Common myeloid progenitor, CD34-positive (primary cell): ENCODE measurements at regions not wholly inside any gene's neighbourhood (a gene's known extent, or its start where the extent isn't known, plus 50 kb on each side); places are given as distances from the start of the nearest gene placed in this dataset.

ENCODE experiments used
- CTCF ChIA-PET: fragments of 350-600 bp; sonication (Branson Sonifier 250); formaldehyde crosslinking; loops from one replicate; lab custom pipeline; 2021; ENCODE audit warnings: antibody characterized with exemption; lab: Charles Lee
- POLR2A ChIA-PET: fragments of 350-600 bp; sonication (Branson Sonifier 250); formaldehyde crosslinking; loops from one replicate; lab custom pipeline; 2021; ENCODE audit warnings: antibody characterized with exemption; lab: Charles Lee
- DNase-seq, 3 donors: peaks; one replicate each; pipeline versions ENCODE4 v3.0.0 to v3.0.0-alpha.2; 2013
- H3K27ac ChIP-seq, 2 experiments: 1 replicate in 1 of 2; 2 replicates in 1 of 2; pipeline ENCODE4 v1.7.0; 2013; ENCODE audit warnings: inconsistent platforms in 2 of 2, low read length in 2 of 2, mild to moderate bottlenecking in 2 of 2, low read depth in 1 of 2, moderate library complexity in 1 of 2; ENCODE audit not compliant: severe bottlenecking in 2 of 2, insufficient read depth in 1 of 2, poor library complexity in 1 of 2
- H3K27me3 ChIP-seq, 5 experiments: replicated peaks in 2 of 5; 1 replicate in 3 of 5; 2 replicates in 2 of 5; pipeline versions ENCODE4 v1.6.1 to v1.7.0; 2013; ENCODE audit warnings: low read length in 4 of 5, mild to moderate bottlenecking in 2 of 5, moderate library complexity in 2 of 5, inconsistent platforms in 1 of 5; ENCODE audit not compliant: insufficient read depth in 5 of 5, control insufficient read depth in 4 of 5
- H3K36me3 ChIP-seq, 4 experiments: 1 replicate in 2 of 4; 2 replicates in 2 of 4; pipeline versions ENCODE4 v1.6.1 to v1.7.0; 2013; ENCODE audit warnings: low read length in 3 of 4, control low read depth in 1 of 4, mild to moderate bottlenecking in 1 of 4; ENCODE audit not compliant: control insufficient read depth in 4 of 4, insufficient read depth in 4 of 4
- H3K4me1 ChIP-seq, 4 experiments: 1 replicate in 3 of 4; 2 replicates in 1 of 4; pipeline versions ENCODE4 v1.6.1 to v1.7.1; 2013; ENCODE audit warnings: low read length in 3 of 4, mild to moderate bottlenecking in 3 of 4, control low read depth in 1 of 4, inconsistent platforms in 1 of 4, moderate library complexity in 1 of 4; ENCODE audit not compliant: control insufficient read depth in 4 of 4, insufficient read depth in 4 of 4; ENCODE audit errors: control extremely low read depth in 1 of 4
- H3K4me3 ChIP-seq, 7 experiments: 1 replicate in 4 of 7; 2 replicates in 3 of 7; pipeline versions ENCODE4 v1.5.1 to v1.7.0; 2013; ENCODE audit warnings: mild to moderate bottlenecking in 7 of 7, low read length in 6 of 7, moderate library complexity in 6 of 7, inconsistent platforms in 2 of 7, low read depth in 2 of 7, control low read depth in 1 of 7; ENCODE audit not compliant: insufficient read depth in 4 of 7, control insufficient read depth in 1 of 7; ENCODE audit errors: extremely low read depth in 1 of 7
- H3K9me3 ChIP-seq, 5 experiments: 1 replicate in 4 of 5; 2 replicates in 1 of 5; pipeline versions ENCODE4 v1.6.1 to v1.7.1; 2013; ENCODE audit warnings: low read length in 4 of 5, mild to moderate bottlenecking in 2 of 5, inconsistent platforms in 1 of 5, low read depth in 1 of 5, moderate library complexity in 1 of 5; ENCODE audit not compliant: control insufficient read depth in 4 of 5, insufficient read depth in 2 of 5; ENCODE audit errors: control extremely low read depth in 1 of 5
- WGBS: methylation state at CpG from one replicate; pipeline ENCODE4 v1.1.5; 2013; ENCODE audit not compliant: insufficient coverage; 5-methylcytosine and 5-hydroxymethylcytosine counted together

DNA sequence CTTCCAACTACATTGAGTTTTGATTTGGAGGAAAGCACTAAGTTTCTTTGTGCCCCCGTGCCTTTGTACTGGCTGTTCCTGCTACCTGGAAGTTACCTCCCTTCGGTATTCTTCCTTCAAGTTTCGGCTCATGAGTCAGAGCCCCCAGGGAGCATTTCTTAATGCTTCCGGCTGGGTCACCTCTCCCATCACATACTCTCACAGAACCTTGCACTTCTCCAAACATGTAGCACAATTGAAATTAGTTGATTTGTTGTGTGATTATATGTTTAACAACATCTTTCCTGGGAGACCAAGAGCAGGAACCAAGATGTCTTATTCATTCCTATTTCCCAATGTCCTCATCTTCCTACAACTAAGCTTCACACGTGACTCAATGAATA, 158.6 kb upstream of the CDH5 start:
- ChIA-PET CTCF (no interaction called here), POLR2A (no interaction called here)
- no peak for DNase-seq
- Histone ChIP-seq H3K9me3 (no peaks in the 10 kb centered on the region), H3K4me1 (peaks cover 0 to 30% (median 18%) of the 10 kb centered on the region in 4 experiments), H3K36me3 (no peaks in the 10 kb centered on the region), H3K27ac (no peak overlapping the region), H3K27me3 (no peaks in the 10 kb centered on the region), H3K4me3 (no peak overlapping the region)
- 100% methylated on average over 2 of the region's 5 CpGs for whole genome bisulfite sequencing

DNA sequence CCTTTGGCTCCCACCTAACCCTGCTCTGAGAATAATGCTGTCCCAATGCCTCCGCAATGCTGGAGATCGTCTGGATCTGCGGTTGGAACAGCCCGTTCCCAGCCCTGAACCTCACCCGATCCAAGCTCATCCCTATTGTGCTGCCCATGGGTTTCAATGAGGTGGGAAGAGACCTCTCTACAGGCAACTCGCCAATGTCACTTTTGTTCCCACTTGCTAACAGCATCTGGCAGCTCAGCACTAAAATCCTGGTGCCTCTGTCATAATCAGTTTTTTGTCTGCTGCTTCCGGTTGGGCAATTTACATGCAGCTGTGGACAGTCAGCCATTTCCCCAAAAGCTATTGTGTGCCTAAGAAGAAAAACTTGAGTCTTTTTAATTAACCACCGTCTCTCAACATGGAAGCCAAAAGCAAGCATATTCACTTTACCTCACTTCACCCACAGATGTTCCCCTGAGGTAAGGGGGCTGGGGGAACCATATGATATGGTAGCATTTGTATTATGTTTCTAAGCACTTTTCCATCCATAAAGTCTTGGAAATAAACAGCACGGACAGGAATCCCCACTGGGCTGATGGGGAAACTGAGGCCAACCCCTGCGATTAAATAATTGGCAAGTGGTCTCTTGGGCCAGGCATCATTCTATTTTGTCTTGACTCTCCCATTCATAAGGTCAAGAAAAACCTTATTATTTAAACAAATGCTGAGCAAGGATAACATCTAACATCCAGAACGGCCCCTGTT, 159.2 kb upstream of the CDH5 start:
- H3K9me3 ChIP-seq: no peaks in the 10 kb centered on the region
- peak in 2 of 3 donors; percentile 69 to 73 for DNase-seq
- H3K27me3 ChIP-seq: no peaks in the 10 kb centered on the region
- H3K4me3 ChIP-seq: no peak overlapping the region
- ChIA-PET POLR2A (no interaction called here), CTCF (no interaction called here)
- H3K4me1 ChIP-seq: peaks cover 0 to 30% (median 16%) of the 10 kb centered on the region in 4 experiments
- no peak overlapping the region for H3K27ac ChIP-seq
- no peaks in the 10 kb centered on the region for H3K36me3 ChIP-seq
- WGBS: 94% methylated on average over 9 of the region's 11 CpGs

DNA sequence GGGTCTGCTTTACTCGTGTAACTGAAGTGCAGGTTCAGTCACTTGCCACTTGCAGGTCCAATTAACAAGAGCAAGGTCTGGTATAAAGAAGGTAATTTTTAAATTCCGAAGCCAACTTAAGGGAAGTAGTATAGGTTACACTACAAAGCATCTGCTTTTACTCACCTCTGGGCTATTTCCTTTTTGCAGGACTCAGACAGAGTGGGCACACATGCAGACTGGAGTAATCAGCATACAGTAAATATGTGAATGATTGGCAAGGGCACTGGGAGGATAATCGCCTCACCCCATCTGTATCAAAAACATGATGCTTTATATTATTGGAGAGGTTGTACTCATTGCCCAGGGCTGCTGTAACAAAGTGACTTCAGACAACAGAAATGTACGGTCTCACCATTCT, 160.1 kb upstream of the CDH5 start:
- POLR2A ChIA-PET: no interaction called here
- H3K4me1 ChIP-seq: peaks cover 0 to 30% (median 16%) of the 10 kb centered on the region in 4 experiments
- no peaks in the 10 kb centered on the region for H3K27me3 ChIP-seq
- no peaks in the 10 kb centered on the region for H3K9me3 ChIP-seq
- H3K36me3 ChIP-seq: no peaks in the 10 kb centered on the region
- WGBS: 100% methylated on average over 1 of the region's 4 CpGs
- DNase-seq: no peak
- no peak overlapping the region for H3K27ac ChIP-seq
- H3K4me3 ChIP-seq: no peak overlapping the region
- CTCF ChIA-PET: no interaction called here

- DNase-seq: peak in 2 of 3 donors; percentile 69 to 74
- no peaks in the 10 kb centered on the region for H3K27me3 ChIP-seq
- no CpG with 5 or more reads among the region's 8 CpGs for WGBS
- H3K9me3 ChIP-seq: no peaks in the 10 kb centered on the region
- peaks cover 0 to 30% (median 16%) of the 10 kb centered on the region in 4 experiments for H3K4me1 ChIP-seq
- H3K36me3 ChIP-seq: no peaks in the 10 kb centered on the region
- ChIA-PET CTCF (no interaction called here), POLR2A (no interaction called here)
- H3K27ac ChIP-seq: no peak overlapping the region
- no peak overlapping the region for H3K4me3 ChIP-seq
Observed at GRCh38 chr16:66205287-66206231, 160.9 kb upstream of the CDH5 start.

DNA sequence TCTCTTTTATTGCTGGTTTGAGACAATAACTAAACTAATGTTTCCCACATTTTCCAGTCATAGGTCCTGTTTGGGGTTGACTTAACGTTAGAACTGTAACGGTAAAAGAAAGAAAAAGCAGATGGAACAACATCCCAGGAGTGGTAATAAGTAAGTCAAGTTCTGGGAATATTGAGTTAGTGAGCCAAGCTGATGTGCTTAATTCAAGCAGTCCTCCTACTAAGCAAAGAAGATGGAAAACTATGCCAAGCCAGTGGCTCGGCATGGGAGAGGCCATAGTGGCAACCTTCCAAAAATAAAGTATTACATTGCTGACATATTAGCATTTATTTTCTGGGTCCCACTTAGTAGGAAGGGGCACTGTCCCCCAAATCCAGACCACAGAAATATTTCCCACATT, 161.7 kb upstream of the CDH5 start:
- no peak for DNase-seq
- no peak overlapping the region for H3K4me3 ChIP-seq
- CTCF ChIA-PET: no interaction called here
- H3K36me3 ChIP-seq: no peaks in the 10 kb centered on the region
- POLR2A ChIA-PET: no interaction called here
- H3K27ac ChIP-seq: no peak overlapping the region
- WGBS: no CpG with 5 or more reads among the region's 3 CpGs
- no peaks in the 10 kb centered on the region for H3K27me3 ChIP-seq
- peaks cover 0 to 30% (median 16%) of the 10 kb centered on the region in 4 experiments for H3K4me1 ChIP-seq
- H3K9me3 ChIP-seq: no peaks in the 10 kb centered on the region

DNA sequence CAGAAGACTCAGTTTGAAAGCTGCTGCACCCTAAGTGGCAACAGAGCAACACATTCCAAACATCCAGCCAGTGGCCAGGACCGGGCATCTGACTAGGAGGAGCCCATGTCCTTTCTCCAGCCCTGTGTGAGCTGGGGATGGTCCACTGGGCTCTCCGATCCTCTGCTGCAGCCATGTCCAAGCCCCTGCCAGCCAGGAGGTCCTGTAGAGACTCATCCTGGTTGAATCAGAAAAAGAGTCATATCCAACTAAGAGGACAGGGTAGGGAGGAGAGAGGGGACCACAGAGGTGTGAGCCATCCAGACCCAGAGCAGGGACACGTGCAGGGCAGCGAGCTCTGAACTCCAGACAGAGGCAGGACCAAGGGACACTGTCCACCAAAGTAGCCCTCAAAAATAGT, 163.0 kb upstream of the CDH5 start:
- ChIA-PET CTCF (interaction anchor here (1.0 to 1.4 kb wide), 2 partner anchors 8 to 13 kb away, joined by 4 read pairs; no protein-coding TSS in a partner anchor), POLR2A (no interaction called here)
- H3K27me3 ChIP-seq: no peaks in the 10 kb centered on the region
- H3K4me1 ChIP-seq: peaks cover 0 to 32% (median 16%) of the 10 kb centered on the region in 4 experiments
- 100% methylated on average over 3 of the region's 4 CpGs for WGBS
- no peak overlapping the region for H3K4me3 ChIP-seq
- no peak overlapping the region for H3K27ac ChIP-seq
- no peaks in the 10 kb centered on the region for H3K9me3 ChIP-seq
- DNase-seq: no peak
- H3K36me3 ChIP-seq: no peaks in the 10 kb centered on the region

DNA sequence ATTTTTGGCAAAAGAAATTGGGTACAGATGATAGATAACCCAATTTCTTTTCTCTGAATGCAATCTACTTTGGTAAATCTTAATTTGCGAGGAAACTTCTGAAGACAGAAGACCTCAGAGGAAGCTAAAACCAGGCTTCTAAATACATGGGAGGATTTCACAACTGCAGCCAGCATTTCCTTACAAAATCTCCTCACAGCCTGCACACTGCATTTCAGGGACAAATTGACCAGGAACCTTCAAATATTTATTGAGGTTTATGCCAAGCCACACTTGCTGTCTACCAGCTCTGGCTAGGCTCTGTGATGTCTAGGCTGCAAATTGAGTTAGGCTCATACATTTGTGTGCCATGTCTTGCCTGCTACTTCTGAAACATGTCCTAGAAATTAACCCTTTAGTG, 167.3 kb upstream of the CDH5 start:
- no peak for DNase-seq

More for the DNA sequence above, 167.3 kb upstream of the CDH5 start:
- H3K27ac ChIP-seq: no peak overlapping the region
- ChIA-PET CTCF (no interaction called here), POLR2A (interaction anchor here (1.1 kb wide), 1 partner anchor 11 kb away, joined by 3 read pairs; no protein-coding TSS in a partner anchor)
- H3K4me3 ChIP-seq: no peak overlapping the region
- H3K36me3 ChIP-seq: no peaks in the 10 kb centered on the region
- peaks cover 0 to 2% (median 0%) of the 10 kb centered on the region in 4 experiments for H3K4me1 ChIP-seq
- H3K27me3 ChIP-seq: no peaks in the 10 kb centered on the region
- no peaks in the 10 kb centered on the region for H3K9me3 ChIP-seq
- 100% methylated on average over 1 of the region's 1 CpG for WGBS
